Keratinocyte (primary cell): ENCODE measurements at regions not wholly inside any gene's neighbourhood (a gene's known extent, or its start where the extent isn't known, plus 50 kb on each side); places are given as distances from the start of the nearest gene placed in this dataset.

ENCODE experiments used
- DNase-seq: peaks from one replicate; pipeline ENCODE4 v3.0.0-alpha.2; 2011; ENCODE audit warnings: low read depth, missing footprints, low spot score
- FAIRE-seq: peaks from 2 replicates; lab custom pipeline; 2011; peaks lifted over from hg19 to GRCh38; lab: Jason Lieb, UNC
- H2AFZ ChIP-seq: 2 replicates; pipeline ENCODE4 v1.6.0; 2012; ENCODE audit warnings: low read length, control low read depth, inconsistent platforms; ENCODE audit not compliant: control insufficient read depth
- H3K27ac ChIP-seq: 2 replicates; pipeline ENCODE4 v1.5.1; 2011; ENCODE audit warnings: low read length; ENCODE audit not compliant: control insufficient read depth, insufficient read depth
- H3K27me3 ChIP-seq: 3 replicates; pipeline ENCODE4 v1.6.0; 2011; ENCODE audit warnings: low read length; ENCODE audit not compliant: control insufficient read depth, insufficient read depth; ENCODE audit errors: extremely low read depth
- H3K36me3 ChIP-seq, 2 experiments: 2 replicates in 1 of 2; 3 replicates in 1 of 2; pipeline ENCODE4 v1.5.1; 2011; ENCODE audit warnings: low read length in 2 of 2, mild to moderate bottlenecking in 1 of 2; ENCODE audit not compliant: control insufficient read depth in 2 of 2, insufficient read depth in 2 of 2; ENCODE audit errors: extremely low read depth in 1 of 2
- H3K4me1 ChIP-seq: 3 replicates; pipeline ENCODE4 v1.5.1; 2011; ENCODE audit warnings: low read length; ENCODE audit not compliant: control insufficient read depth, insufficient read depth; ENCODE audit errors: extremely low read depth
- H3K4me2 ChIP-seq: 3 replicates; pipeline ENCODE4 v1.6.0; 2011; ENCODE audit warnings: low read depth, low read length; ENCODE audit not compliant: control insufficient read depth, insufficient read depth; ENCODE audit errors: extremely low read depth
- H3K4me3 ChIP-seq, 3 experiments: fragments of 200-600 bp in 1 of 3; sonication (generic) in 1 of 3; 2 replicates in 2 of 3; 3 replicates in 1 of 3; pipeline ENCODE4 v1.5.1; 2011 to 2016; ENCODE audit warnings: low read length in 3 of 3, mild to moderate bottlenecking in 3 of 3, control low read depth in 2 of 3, inconsistent platforms in 1 of 3, low read depth in 1 of 3, mixed read lengths in 1 of 3, mixed run types in 1 of 3, moderate library complexity in 1 of 3; ENCODE audit not compliant: control insufficient read depth in 2 of 3, insufficient read depth in 2 of 3; ENCODE audit errors: extremely low read depth in 1 of 3
- H3K79me2 ChIP-seq: 2 replicates; pipeline ENCODE4 v1.6.0; 2012; ENCODE audit warnings: low read length; ENCODE audit not compliant: control insufficient read depth, insufficient read depth
- H3K9ac ChIP-seq: 3 replicates; pipeline ENCODE4 v1.6.0; 2011; ENCODE audit warnings: low read length; ENCODE audit not compliant: control insufficient read depth, insufficient read depth; ENCODE audit errors: extremely low read depth
- H3K9me1 ChIP-seq: 3 replicates; pipeline ENCODE4 v1.6.0; 2011; ENCODE audit warnings: low read length; ENCODE audit not compliant: control insufficient read depth, insufficient read depth; ENCODE audit errors: extremely low read depth
- H3K9me3 ChIP-seq: 2 replicates; pipeline ENCODE4 v1.5.1; 2012; ENCODE audit warnings: low read depth, low read length; ENCODE audit not compliant: control insufficient read depth
- H4K20me1 ChIP-seq: 3 replicates; pipeline ENCODE4 v1.6.0; 2011; ENCODE audit warnings: low read length; ENCODE audit not compliant: control insufficient read depth, insufficient read depth; ENCODE audit errors: extremely low read depth
- CTCF ChIP-seq, 3 experiments: IDR thresholded peaks in 1 of 3; conservative IDR thresholded peaks in 1 of 3; optimal IDR thresholded peaks in 1 of 3; 2 replicates in 2 of 3; 3 replicates in 1 of 3; pipeline versions ENCODE3 to v1.5.1; 2011; ENCODE audit warnings: low read length in 3 of 3, mild to moderate bottlenecking in 3 of 3, moderate library complexity in 2 of 3, control low read depth in 1 of 3, inconsistent platforms in 1 of 3; ENCODE audit not compliant: insufficient read depth in 2 of 3; ENCODE audit errors: extremely low read depth in 1 of 3
- EZH2 ChIP-seq: IDR thresholded peaks from one replicate; pipeline ENCODE4 v1.6.1; 2012; ENCODE audit warnings: inconsistent platforms, mild to moderate bottlenecking, low read length, moderate library complexity
- dilution Hi-C: fragments of 300-500 bp; cut with MboI; formaldehyde crosslinking; loops from one replicate; pipeline ENCODE4 v1.7.0; 2020; ENCODE audit warnings: low sequenced_read_pairs; ENCODE audit not compliant: extremely low pct_ligation_motif_present

- TF ChIP-seq EZH2 (no peak), CTCF (optimal IDR thresholded peaks at IDR 0.05 in 1 of 3, IDR thresholded peaks at IDR 0.05 in 1 of 3, conservative IDR thresholded peaks at IDR 0.05 in 1 of 3; ENCODE audit: extremely low read depth in 1 of 3, insufficient read depth in 2 of 3, low read length in 3 of 3) (no peak)
- no peaks in the 10 kb centered on the region for H4K20me1 ChIP-seq
- no peaks in the 10 kb centered on the region for H3K9me3 ChIP-seq
- DNase-seq (no peak), FAIRE-seq (no peak)
- no peaks in the 10 kb centered on the region for H3K27me3 ChIP-seq
- no peaks in the 10 kb centered on the region for H3K9me1 ChIP-seq
- H3K4me3 ChIP-seq: no peak overlapping the region
- no peak overlapping the region for H3K9ac ChIP-seq
- no peak overlapping the region for H3K4me2 ChIP-seq
- H3K4me1 ChIP-seq: peaks cover 6% of the 10 kb centered on the region
- H3K36me3 ChIP-seq: no peaks in the 10 kb centered on the region
- H2AFZ ChIP-seq: no peak overlapping the region
- H3K79me2 ChIP-seq: no peaks in the 10 kb centered on the region
- no peak overlapping the region for H3K27ac ChIP-seq
- dilution Hi-C loops: no loop called here
Observed at GRCh38 chr2:182619276-182619675, 96.8 kb upstream of the DNAJC10 start.

GRCh38 chr2:182621191-182621590 lies 94.9 kb upstream of the DNAJC10 start:
- Histone ChIP-seq H3K79me2 (no peaks in the 10 kb centered on the region), H3K4me3 (no peak overlapping the region), H2AFZ (no peak overlapping the region), H3K9ac (no peak overlapping the region), H3K9me3 (no peaks in the 10 kb centered on the region), H3K4me1 (peaks cover 2% of the 10 kb centered on the region), H3K4me2 (no peak overlapping the region), H3K27me3 (no peaks in the 10 kb centered on the region), H3K27ac (no peak overlapping the region), H4K20me1 (no peaks in the 10 kb centered on the region), H3K36me3 (no peaks in the 10 kb centered on the region), H3K9me1 (no peaks in the 10 kb centered on the region)
- TF ChIP-seq EZH2: no peak
- no peak for TF ChIP-seq CTCF (optimal IDR thresholded peaks at IDR 0.05 in 1 of 3, IDR thresholded peaks at IDR 0.05 in 1 of 3, conservative IDR thresholded peaks at IDR 0.05 in 1 of 3; ENCODE audit: extremely low read depth in 1 of 3, insufficient read depth in 2 of 3, low read length in 3 of 3)
- no peak for DNase-seq
- FAIRE-seq: no peak
- dilution Hi-C loops: no loop called here
